ENCODE measurements at regions not wholly inside any gene's neighbourhood (a gene's known extent, or its start where the extent isn't known, plus 50 kb on each side); places are given as distances from the start of the nearest gene placed in this dataset.

DNA sequence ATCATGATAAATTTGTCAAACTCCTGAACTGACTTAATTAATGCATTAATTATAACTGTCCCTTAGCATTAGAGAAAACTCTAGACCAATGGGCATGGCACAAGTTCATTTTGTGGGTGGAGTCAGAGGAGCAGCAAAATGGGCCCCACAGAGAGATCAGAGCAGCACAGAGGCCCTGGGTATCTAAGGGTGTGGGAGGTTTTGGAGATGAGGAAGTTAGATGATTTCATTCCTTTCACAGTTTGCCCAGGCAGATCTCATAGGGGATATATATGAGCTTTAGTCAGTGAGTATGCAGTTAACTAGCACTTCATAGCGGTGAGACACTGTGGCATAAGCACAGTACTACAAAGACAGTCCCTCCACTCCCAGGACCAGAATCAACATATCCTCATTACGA, 117.3 kb downstream of the MAB21L3 start:
- DNase-seq (ENCODE audit: extremely low read depth, low read depth) = no peak
- TF ChIP-seq CTCF (IDR thresholded peaks at IDR 0.05; ENCODE audit: low read depth, low read length, missing control alignments) = no peak
- H3K4me3 ChIP-seq (replicated peaks; ENCODE audit: low read depth, low read length) = no peak overlapping the region

GRCh38 chr1:116230712-116231111, 119.5 kb downstream of the MAB21L3 start:
- no peak for DNase-seq (ENCODE audit: extremely low read depth, low read depth)
- H3K4me3 ChIP-seq (replicated peaks; ENCODE audit: low read depth, low read length) = no peak overlapping the region
- TF ChIP-seq CTCF (IDR thresholded peaks at IDR 0.05; ENCODE audit: low read depth, low read length, missing control alignments) = no peak

DNA sequence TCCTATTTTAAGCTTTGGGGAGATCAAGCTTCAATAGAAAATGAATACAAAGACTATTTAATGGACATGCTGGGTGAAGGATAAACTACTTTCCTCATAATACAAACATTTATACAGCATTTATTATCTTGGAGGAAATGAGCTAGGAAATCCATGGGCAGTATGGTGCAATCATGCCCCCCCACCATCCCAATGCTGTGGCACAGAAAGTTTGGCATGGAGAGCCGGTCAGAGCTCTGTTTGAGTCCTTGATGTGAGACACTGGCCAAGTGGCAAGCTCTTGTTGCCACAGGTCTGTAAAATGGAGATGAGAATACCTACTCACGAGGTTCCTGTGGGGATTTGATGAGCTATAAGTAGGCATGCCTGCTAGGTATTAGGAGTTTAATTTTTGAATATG, 120.6 kb downstream of the MAB21L3 start:
- no peak for DNase-seq (ENCODE audit: extremely low read depth, low read depth)
- TF ChIP-seq CTCF (IDR thresholded peaks at IDR 0.05; ENCODE audit: low read depth, low read length, missing control alignments) = no peak
- no peak overlapping the region for H3K4me3 ChIP-seq (replicated peaks; ENCODE audit: low read depth, low read length)

- H3K4me3 ChIP-seq (replicated peaks; ENCODE audit: low read depth, low read length) = no peak overlapping the region
- no peak for DNase-seq (ENCODE audit: extremely low read depth, low read depth)
- no peak for TF ChIP-seq CTCF (IDR thresholded peaks at IDR 0.05; ENCODE audit: low read depth, low read length, missing control alignments)
Measured at GRCh38 chr1:116232989-116233514, 121.9 kb downstream of the MAB21L3 start.

GRCh38 chr1:116234429-116234828, 123.2 kb downstream of the MAB21L3 start:
- no peak for TF ChIP-seq CTCF (IDR thresholded peaks at IDR 0.05; ENCODE audit: low read depth, low read length, missing control alignments)
- DNase-seq (ENCODE audit: extremely low read depth, low read depth) = no peak
- H3K4me3 ChIP-seq (replicated peaks; ENCODE audit: low read depth, low read length) = no peak overlapping the region

GRCh38 chr1:116239916-116240315, 128.7 kb downstream of the MAB21L3 start:
- no peak for DNase-seq (ENCODE audit: extremely low read depth, low read depth)
- H3K4me3 ChIP-seq (replicated peaks; ENCODE audit: low read depth, low read length) = no peak overlapping the region
- TF ChIP-seq CTCF (IDR thresholded peaks at IDR 0.05; ENCODE audit: low read depth, low read length, missing control alignments) = no peak

DNA sequence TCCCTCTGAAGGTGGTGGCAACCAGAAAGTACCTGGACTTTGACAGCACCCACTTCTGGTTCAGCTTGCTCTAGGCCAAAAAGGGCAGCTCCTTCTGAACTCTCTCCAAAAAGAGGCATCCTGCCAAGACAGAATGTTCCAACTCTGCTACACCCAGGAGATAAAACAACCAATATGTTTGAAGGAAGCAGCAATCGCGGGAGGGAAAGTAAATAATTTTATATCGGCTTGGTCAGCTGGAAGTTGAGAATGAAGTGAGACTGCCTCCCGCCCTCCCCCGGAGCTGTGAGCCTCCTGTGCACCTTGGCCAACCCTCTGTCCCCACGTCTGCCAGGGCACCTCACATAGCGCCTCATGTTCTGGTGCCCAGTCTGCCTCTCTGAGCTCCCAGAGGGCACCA, 130.3 kb upstream of the ATP1A1 start:
- TF ChIP-seq CTCF (IDR thresholded peaks at IDR 0.05; ENCODE audit: low read depth, low read length, missing control alignments) = no peak
- DNase-seq (ENCODE audit: extremely low read depth, low read depth) = no peak
- H3K4me3 ChIP-seq (replicated peaks; ENCODE audit: low read depth, low read length) = no peak overlapping the region
